ENCODE measurements at regions not wholly inside any gene's neighbourhood (a gene's known extent, or its start where the extent isn't known, plus 50 kb on each side); places are given as distances from the start of the nearest gene placed in this dataset.

DNA sequence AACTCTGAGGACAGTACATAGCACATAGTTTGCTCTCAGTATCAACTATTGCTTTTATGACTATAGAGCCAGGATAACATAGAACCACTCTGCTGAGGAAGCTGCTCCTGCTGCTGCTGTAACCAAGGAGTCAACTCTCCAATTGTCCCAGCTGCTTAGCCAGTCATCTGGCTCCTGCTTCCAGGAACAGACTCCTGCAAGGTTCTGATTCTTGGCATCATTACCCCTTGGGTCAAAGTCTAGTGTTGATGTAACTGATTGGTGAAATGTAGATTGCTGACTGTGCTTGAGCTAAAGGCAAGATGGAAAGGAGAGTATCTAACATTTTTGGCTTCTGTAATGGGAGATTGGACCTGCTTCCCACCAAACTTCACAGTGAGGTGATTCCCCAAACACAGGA is 261.9 kb upstream of the FSHR start:
- no peak for DNase-seq (ENCODE audit: low read depth)
- H3K36me3 ChIP-seq (ENCODE audit: control insufficient read depth, insufficient read depth, low read length): no peaks in the 10 kb centered on the region
- H3K27me3 ChIP-seq (ENCODE audit: control insufficient read depth, insufficient read depth, low read length): no peaks in the 10 kb centered on the region
- TF ChIP-seq, protein P1, sequence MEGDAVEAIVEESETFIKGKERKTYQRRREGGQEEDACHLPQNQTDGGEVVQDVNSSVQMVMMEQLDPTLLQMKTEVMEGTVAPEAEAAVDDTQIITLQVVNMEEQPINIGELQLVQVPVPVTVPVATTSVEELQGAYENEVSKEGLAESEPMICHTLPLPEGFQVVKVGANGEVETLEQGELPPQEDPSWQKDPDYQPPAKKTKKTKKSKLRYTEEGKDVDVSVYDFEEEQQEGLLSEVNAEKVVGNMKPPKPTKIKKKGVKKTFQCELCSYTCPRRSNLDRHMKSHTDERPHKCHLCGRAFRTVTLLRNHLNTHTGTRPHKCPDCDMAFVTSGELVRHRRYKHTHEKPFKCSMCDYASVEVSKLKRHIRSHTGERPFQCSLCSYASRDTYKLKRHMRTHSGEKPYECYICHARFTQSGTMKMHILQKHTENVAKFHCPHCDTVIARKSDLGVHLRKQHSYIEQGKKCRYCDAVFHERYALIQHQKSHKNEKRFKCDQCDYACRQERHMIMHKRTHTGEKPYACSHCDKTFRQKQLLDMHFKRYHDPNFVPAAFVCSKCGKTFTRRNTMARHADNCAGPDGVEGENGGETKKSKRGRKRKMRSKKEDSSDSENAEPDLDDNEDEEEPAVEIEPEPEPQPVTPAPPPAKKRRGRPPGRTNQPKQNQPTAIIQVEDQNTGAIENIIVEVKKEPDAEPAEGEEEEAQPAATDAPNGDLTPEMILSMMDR (IDR thresholded peaks at IDR 0.05; ENCODE audit: insufficient read depth, low read length, poor library complexity, severe bottlenecking): no peak
- no peak overlapping the region for H3K4me3 ChIP-seq (ENCODE audit: low read depth, low read length)

DNA sequence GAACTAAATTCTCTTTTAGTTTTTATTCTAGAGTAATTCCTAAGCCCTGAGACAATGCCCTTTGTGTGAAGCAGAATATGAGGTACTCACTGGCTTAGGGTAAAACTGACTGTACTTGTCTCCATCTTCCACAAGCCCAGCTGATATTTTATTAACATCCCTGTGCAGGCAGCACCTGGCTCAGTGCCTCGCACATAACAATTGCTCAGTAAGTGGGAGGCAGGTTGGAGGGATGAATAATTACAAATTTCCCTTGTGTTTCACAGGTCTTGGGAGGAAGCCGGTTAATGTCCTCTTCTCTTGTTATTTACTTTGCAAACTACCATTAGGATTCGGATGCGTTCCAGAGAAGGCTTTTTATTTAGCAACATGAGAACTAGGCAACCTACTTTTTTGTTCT is 249.8 kb upstream of the FSHR start:
- no peak for DNase-seq (ENCODE audit: low read depth)
- no peaks in the 10 kb centered on the region for H3K36me3 ChIP-seq (ENCODE audit: control insufficient read depth, insufficient read depth, low read length)
- no peak overlapping the region for H3K4me3 ChIP-seq (ENCODE audit: low read depth, low read length)
- no peaks in the 10 kb centered on the region for H3K27me3 ChIP-seq (ENCODE audit: control insufficient read depth, insufficient read depth, low read length)
- TF ChIP-seq, protein P1 (IDR thresholded peaks at IDR 0.05; ENCODE audit: insufficient read depth, low read length, poor library complexity, severe bottlenecking): no peak

DNA sequence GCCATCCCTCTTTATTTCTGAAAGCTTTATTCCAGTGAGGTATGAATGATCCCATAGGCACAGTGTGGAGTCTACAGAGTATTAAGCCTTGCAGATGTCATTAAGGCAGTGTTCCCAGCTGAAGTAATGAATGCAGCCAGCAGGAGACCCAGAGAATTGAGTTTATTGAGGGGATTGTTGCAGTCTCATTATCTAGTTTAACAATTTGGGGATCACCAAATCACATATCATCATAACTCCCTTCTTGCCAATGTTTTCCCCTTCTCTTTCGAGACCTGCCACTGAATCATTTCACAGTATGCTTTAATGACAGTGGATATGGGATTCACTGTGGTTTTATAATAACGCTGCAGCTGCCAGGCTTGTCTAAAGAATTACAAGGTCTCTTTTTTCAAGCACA is 249.3 kb upstream of the FSHR start:
- TF ChIP-seq, protein P1 (IDR thresholded peaks at IDR 0.05; ENCODE audit: insufficient read depth, low read length, poor library complexity, severe bottlenecking): no peak
- Histone ChIP-seq H3K27me3 (ENCODE audit: control insufficient read depth, insufficient read depth, low read length) (no peaks in the 10 kb centered on the region), H3K4me3 (ENCODE audit: low read depth, low read length) (no peak overlapping the region), H3K36me3 (ENCODE audit: control insufficient read depth, insufficient read depth, low read length) (no peaks in the 10 kb centered on the region)
- DNase-seq (ENCODE audit: low read depth): no peak

DNA sequence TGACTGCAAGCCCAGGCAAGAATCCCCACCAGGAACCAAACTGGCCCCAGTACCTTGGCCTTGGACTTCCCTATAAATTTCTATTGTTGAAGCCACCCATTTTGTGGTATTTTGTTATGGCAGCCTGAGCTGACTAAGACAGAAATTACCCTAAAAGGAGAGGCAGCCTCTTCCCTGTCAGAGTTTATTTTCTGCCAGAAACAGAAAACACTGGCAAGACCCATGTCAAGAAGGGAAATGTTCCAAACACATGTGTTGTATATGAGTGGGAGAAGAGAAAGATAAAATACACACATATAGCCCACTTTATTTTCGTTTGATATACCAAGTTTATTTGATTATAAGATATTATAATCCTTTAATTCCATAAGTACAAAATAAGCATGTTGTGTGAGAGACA is 225.1 kb upstream of the FSHR start:
- H3K4me3 ChIP-seq (ENCODE audit: low read depth, low read length): no peak overlapping the region
- no peaks in the 10 kb centered on the region for H3K27me3 ChIP-seq (ENCODE audit: control insufficient read depth, insufficient read depth, low read length)
- TF ChIP-seq, protein P1 (IDR thresholded peaks at IDR 0.05; ENCODE audit: insufficient read depth, low read length, poor library complexity, severe bottlenecking): no peak
- no peaks in the 10 kb centered on the region for H3K36me3 ChIP-seq (ENCODE audit: control insufficient read depth, insufficient read depth, low read length)
- no peak for DNase-seq (ENCODE audit: low read depth)

DNA sequence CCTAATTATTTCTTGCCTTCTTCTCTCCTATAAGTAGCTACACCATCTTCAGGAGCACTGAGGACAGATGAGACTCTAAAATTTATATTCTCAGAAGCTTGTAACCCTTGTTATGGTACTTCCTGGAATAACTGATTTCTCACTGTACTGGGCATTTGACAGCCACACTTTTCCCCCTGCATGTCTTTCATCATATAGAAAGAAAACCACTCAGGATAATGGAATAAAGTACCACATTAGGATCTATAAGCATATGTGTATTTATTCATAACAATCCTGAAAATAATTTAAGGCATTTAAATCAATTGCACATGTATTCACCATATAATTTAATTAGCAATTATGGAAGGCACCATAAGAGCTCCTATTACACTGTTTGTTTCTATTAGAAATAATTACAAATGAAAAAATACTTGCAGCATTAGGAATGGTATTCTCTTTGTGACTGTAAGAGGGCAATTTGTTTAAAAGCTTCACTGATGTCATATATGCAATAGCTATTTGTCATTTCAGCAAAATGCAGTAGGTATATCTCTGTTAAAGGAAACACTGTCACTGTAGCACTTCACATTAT is 216.9 kb upstream of the FSHR start:
- TF ChIP-seq, protein P1 (IDR thresholded peaks at IDR 0.05; ENCODE audit: insufficient read depth, low read length, poor library complexity, severe bottlenecking): no peak
- Histone ChIP-seq H3K27me3 (ENCODE audit: control insufficient read depth, insufficient read depth, low read length) (no peaks in the 10 kb centered on the region), H3K36me3 (ENCODE audit: control insufficient read depth, insufficient read depth, low read length) (no peaks in the 10 kb centered on the region), H3K4me3 (ENCODE audit: low read depth, low read length) (no peak overlapping the region)
- DNase-seq (ENCODE audit: low read depth): no peak

DNA sequence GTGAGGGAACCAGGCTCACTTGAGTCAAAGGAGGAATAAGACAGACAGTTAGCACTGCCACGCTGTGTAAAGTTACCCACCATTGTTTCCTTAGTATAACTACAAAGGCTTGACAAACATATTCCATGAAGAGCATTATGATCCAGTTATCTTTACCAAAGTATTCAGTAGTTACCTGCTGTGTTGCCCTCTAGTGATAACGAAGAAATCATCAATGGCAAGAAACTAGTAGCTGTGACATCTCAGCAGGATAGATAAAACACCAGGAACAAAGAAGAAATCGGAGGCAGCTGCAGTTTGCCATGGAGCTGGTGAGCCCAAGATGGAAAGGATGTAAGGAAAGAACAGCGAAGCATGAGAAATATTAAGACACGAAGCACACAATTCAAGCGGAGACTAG is 215.3 kb upstream of the FSHR start:
- Histone ChIP-seq H3K27me3 (ENCODE audit: control insufficient read depth, insufficient read depth, low read length) (no peaks in the 10 kb centered on the region), H3K4me3 (ENCODE audit: low read depth, low read length) (no peak overlapping the region), H3K36me3 (ENCODE audit: control insufficient read depth, insufficient read depth, low read length) (no peaks in the 10 kb centered on the region)
- no peak for DNase-seq (ENCODE audit: low read depth)
- TF ChIP-seq, protein P1 (IDR thresholded peaks at IDR 0.05; ENCODE audit: insufficient read depth, low read length, poor library complexity, severe bottlenecking): no peak

Data from kidney epithelial cell (primary cell).